HEK293 (cell line): ENCODE measurements at regions not wholly inside any gene's neighbourhood (a gene's known extent, or its start where the extent isn't known, plus 50 kb on each side); places are given as distances from the start of the nearest gene placed in this dataset.

Experiments
- CTCF ChIA-PET: fragments of 350-600 bp; formaldehyde crosslinking; extraction: SDS; loops from one replicate; lab custom pipeline; 2021; ENCODE audit warnings: antibody characterized with exemption; lab: Yijun Ruan, JAX
- POLR2A ChIA-PET: fragments of 300-600 bp; formaldehyde crosslinking; extraction: SDS; loops from one replicate; lab custom pipeline; 2020; ENCODE audit warnings: antibody characterized with exemption, inconsistent platforms; lab: Yijun Ruan, JAX
- H3K27ac ChIP-seq: fragments of 200-500 bp; sonication (Bioruptor generic); 2 replicates; pipeline ENCODE4 v1.5.1; 2014; ENCODE audit warnings: low read depth, low read length, control low read depth, inconsistent platforms; ENCODE audit errors: extremely low read depth
- H3K36me3 ChIP-seq, 2 experiments: fragments of 200-500 bp in 1 of 2; sonication (Bioruptor generic) in 1 of 2; 1 replicate in 1 of 2; 2 replicates in 1 of 2; pipeline ENCODE4 v1.5.1; 2014 to 2017; ENCODE audit warnings: inconsistent platforms in 2 of 2, low read length in 2 of 2; ENCODE audit not compliant: control insufficient read depth in 2 of 2, insufficient read depth in 1 of 2
- H3K4me1 ChIP-seq: fragments of 200-500 bp; sonication (Bioruptor generic); 2 replicates; pipeline ENCODE4 v1.5.1; 2014; ENCODE audit warnings: mild to moderate bottlenecking, low read length, inconsistent platforms; ENCODE audit not compliant: control insufficient read depth, insufficient read depth
- H3K4me3 ChIP-seq: 2 replicates; pipeline ENCODE4 v1.5.1; 2011; ENCODE audit warnings: low read depth, mild to moderate bottlenecking, control low read depth, low read length, moderate library complexity
- H3K9me3 ChIP-seq: fragments of 200-500 bp; sonication (Bioruptor generic); 2 replicates; pipeline ENCODE4 v1.5.1; 2014; ENCODE audit warnings: low read depth, low read length, inconsistent platforms; ENCODE audit not compliant: control insufficient read depth, insufficient read depth
- BCL11A ChIP-seq: fragments of 450-650 bp; formaldehyde crosslinking; IDR thresholded peaks from 2 replicates; pipeline ENCODE4 v1.5.1; 2016; ENCODE audit warnings: low read depth, missing biosample characterization, missing genetic modification characterization
- GLI2 ChIP-seq: fragments of 450-650 bp; formaldehyde crosslinking; IDR thresholded peaks from 2 replicates; pipeline ENCODE4; 2017; ENCODE audit warnings: missing biosample characterization, missing genetic modification characterization, low read depth, borderline replicate concordance
- HOXC10 ChIP-seq: sonication (generic); formaldehyde crosslinking; IDR thresholded peaks from 2 replicates; pipeline ENCODE4 v1.8.1; 2023; ENCODE audit warnings: mild to moderate bottlenecking, missing genetic modification reagents
- KLF10 ChIP-seq: fragments of 450-650 bp; IDR thresholded peaks from 2 replicates; pipeline ENCODE4 v1.5.1; 2018; ENCODE audit warnings: missing biosample characterization, mild to moderate bottlenecking, missing genetic modification characterization
- KLF7 ChIP-seq: fragments of 450-650 bp; formaldehyde crosslinking; IDR thresholded peaks from 2 replicates; pipeline ENCODE4 v1.5.1; 2016; ENCODE audit warnings: missing biosample characterization, missing genetic modification characterization, borderline replicate concordance
- OSR2 ChIP-seq: fragments of 450-650 bp; formaldehyde crosslinking; IDR thresholded peaks from 2 replicates; pipeline ENCODE4 v1.5.1; 2016; ENCODE audit warnings: missing biosample characterization, missing genetic modification characterization
- SCRT2 ChIP-seq: fragments of 450-650 bp; formaldehyde crosslinking; IDR thresholded peaks from 2 replicates; pipeline ENCODE4 v1.5.1; 2016; ENCODE audit warnings: missing biosample characterization, missing genetic modification characterization
- WT1 ChIP-seq: fragments of 450-650 bp; formaldehyde crosslinking; IDR thresholded peaks from 2 replicates; pipeline ENCODE4 v1.5.1; 2016; ENCODE audit warnings: missing biosample characterization, missing genetic modification characterization
- ZFP37 ChIP-seq: fragments of 450-650 bp; formaldehyde crosslinking; IDR thresholded peaks from 2 replicates; pipeline ENCODE4 v1.5.1; 2016; ENCODE audit warnings: missing biosample characterization, missing genetic modification characterization
- ZNF114 ChIP-seq: fragments of 450-650 bp; formaldehyde crosslinking; IDR thresholded peaks from 2 replicates; pipeline ENCODE4 v1.5.0; 2017; ENCODE audit warnings: missing biosample characterization, missing genetic modification characterization
- ZNF132 ChIP-seq: fragments of 450-650 bp; formaldehyde crosslinking; IDR thresholded peaks from 2 replicates; pipeline ENCODE4 v1.5.1; 2017; ENCODE audit warnings: missing biosample characterization, missing genetic modification characterization, borderline replicate concordance
- ZNF133 ChIP-seq: fragments of 450-650 bp; formaldehyde crosslinking; IDR thresholded peaks from 2 replicates; pipeline ENCODE4 v1.5.1; 2016; ENCODE audit warnings: missing biosample characterization, missing genetic modification characterization
- ZNF138 ChIP-seq: fragments of 450-650 bp; formaldehyde crosslinking; IDR thresholded peaks from 2 replicates; pipeline ENCODE4 v1.5.1; 2016; ENCODE audit warnings: missing biosample characterization, missing genetic modification characterization, borderline replicate concordance
- ZNF140 ChIP-seq: fragments of 450-650 bp; formaldehyde crosslinking; IDR thresholded peaks from 2 replicates; pipeline ENCODE4 v1.5.1; 2016; ENCODE audit warnings: missing biosample characterization, missing genetic modification characterization
- ZNF23 ChIP-seq: fragments of 450-650 bp; formaldehyde crosslinking; IDR thresholded peaks from 2 replicates; pipeline ENCODE4 v1.5.1; 2016; ENCODE audit warnings: missing biosample characterization, missing genetic modification characterization, borderline replicate concordance
- ZNF416 ChIP-seq: fragments of 450-650 bp; formaldehyde crosslinking; IDR thresholded peaks from 2 replicates; pipeline ENCODE4 v1.5.1; 2016; ENCODE audit warnings: missing biosample characterization, missing genetic modification characterization
- ZNF561 ChIP-seq: fragments of 450-650 bp; IDR thresholded peaks from 2 replicates; pipeline ENCODE4 v1.5.1; 2018; ENCODE audit warnings: missing biosample characterization, missing genetic modification characterization, borderline replicate concordance
- ZNF623 ChIP-seq: fragments of 450-650 bp; formaldehyde crosslinking; IDR thresholded peaks from 2 replicates; pipeline ENCODE4 v1.5.1; 2016; ENCODE audit warnings: missing biosample characterization, missing genetic modification characterization
- ZNF664 ChIP-seq: fragments of 450-650 bp; formaldehyde crosslinking; IDR thresholded peaks from 2 replicates; pipeline ENCODE4 v1.5.1; 2016; ENCODE audit warnings: missing biosample characterization, missing genetic modification characterization
- ZNF777 ChIP-seq: fragments of 450-650 bp; formaldehyde crosslinking; IDR thresholded peaks from 2 replicates; pipeline ENCODE4 v1.5.1; 2017; ENCODE audit warnings: missing biosample characterization, missing genetic modification characterization, borderline replicate concordance
- ZSCAN30 ChIP-seq: fragments of 450-650 bp; IDR thresholded peaks from 2 replicates; pipeline ENCODE4 v1.5.1; 2018; ENCODE audit warnings: missing biosample characterization, mild to moderate bottlenecking, missing genetic modification characterization, moderate library complexity
- TF ChIP-seq, protein P1 (sequence below): fragments of 450-650 bp; formaldehyde crosslinking; IDR thresholded peaks from 2 replicates; pipeline ENCODE4 v1.5.1; 2016; ENCODE audit warnings: missing biosample characterization, missing genetic modification characterization

DNA sequence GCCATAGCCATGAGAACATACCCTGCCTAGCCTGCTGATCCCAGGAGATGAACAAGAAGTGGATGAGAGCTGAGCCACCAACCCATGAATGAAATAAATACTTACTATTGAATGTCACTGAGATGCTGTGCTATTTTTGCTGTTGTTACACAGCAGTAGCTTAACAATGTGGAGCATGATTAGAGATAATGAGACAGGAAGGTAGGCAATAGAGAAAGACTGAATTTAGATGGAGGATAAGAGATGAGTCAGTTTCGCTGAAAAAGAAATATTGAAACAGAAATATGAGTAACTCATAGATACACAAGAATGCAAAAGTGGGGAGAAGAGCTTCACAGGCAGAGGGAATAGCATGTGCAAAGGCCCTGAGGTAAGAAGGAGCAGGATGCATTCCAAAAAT lies 94.9 kb upstream of the TOP1 start:
- no peaks in the 10 kb centered on the region for H3K9me3 ChIP-seq
- no peaks in the 10 kb centered on the region for H3K4me1 ChIP-seq
- H3K27ac ChIP-seq, result no peak overlapping the region
- CTCF ChIA-PET, result interaction anchor here (1.0 to 1.6 kb wide), 3 partner anchors 12 to 192 kb away, joined by 3 to 6 read pairs (median 6); no protein-coding TSS in a partner anchor
- no peak overlapping the region for H3K4me3 ChIP-seq
- POLR2A ChIA-PET, result interaction anchor here (1.0 kb wide), 1 partner anchor 10 kb away, joined by 3 read pairs; no protein-coding TSS in a partner anchor
- no peaks in the 10 kb centered on the region for H3K36me3 ChIP-seq
- TF ChIP-seq ZNF623 (peak; percentile 82), ZNF132 (tag by site-specific recombination) (no peak)

DNA sequence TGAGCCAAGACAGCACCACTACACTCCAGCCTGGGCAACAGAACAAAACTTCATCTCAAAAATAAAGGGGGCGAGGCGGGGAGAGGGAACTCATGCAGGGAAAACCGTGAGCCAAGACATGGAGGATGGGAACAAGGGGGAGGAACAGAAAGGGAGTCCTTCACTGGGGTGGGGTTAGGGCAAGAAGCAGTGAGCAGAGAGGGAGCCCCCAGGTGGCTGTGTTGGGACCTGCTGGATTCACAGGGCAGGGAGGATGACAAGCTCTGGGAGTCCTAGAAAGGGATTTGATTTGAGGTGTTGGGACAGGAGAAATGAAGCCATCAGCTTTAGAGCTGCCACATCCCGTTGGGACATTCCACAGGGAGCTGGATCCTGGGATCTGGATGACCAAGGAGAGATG lies 90.6 kb upstream of the TOP1 start:
- POLR2A ChIA-PET, result no interaction called here
- TF ChIP-seq KLF7 (no peak), ZSCAN30 (tag by site-specific recombination) (no peak), ZNF664 (tag by site-specific recombination) (no peak), HOXC10 (CRISPR knock-in tag) (no peak), ZNF140 (tag by site-specific recombination) (no peak), ZFP37 (no peak), BCL11A (tag by site-specific recombination) (no peak), ZNF133 (no peak), ZNF777 (tag by site-specific recombination) (no peak), ZNF561 (tag by site-specific recombination) (no peak), OSR2 (no peak), ZNF416 (tag by site-specific recombination) (no peak)
- TF ChIP-seq, protein P1, sequence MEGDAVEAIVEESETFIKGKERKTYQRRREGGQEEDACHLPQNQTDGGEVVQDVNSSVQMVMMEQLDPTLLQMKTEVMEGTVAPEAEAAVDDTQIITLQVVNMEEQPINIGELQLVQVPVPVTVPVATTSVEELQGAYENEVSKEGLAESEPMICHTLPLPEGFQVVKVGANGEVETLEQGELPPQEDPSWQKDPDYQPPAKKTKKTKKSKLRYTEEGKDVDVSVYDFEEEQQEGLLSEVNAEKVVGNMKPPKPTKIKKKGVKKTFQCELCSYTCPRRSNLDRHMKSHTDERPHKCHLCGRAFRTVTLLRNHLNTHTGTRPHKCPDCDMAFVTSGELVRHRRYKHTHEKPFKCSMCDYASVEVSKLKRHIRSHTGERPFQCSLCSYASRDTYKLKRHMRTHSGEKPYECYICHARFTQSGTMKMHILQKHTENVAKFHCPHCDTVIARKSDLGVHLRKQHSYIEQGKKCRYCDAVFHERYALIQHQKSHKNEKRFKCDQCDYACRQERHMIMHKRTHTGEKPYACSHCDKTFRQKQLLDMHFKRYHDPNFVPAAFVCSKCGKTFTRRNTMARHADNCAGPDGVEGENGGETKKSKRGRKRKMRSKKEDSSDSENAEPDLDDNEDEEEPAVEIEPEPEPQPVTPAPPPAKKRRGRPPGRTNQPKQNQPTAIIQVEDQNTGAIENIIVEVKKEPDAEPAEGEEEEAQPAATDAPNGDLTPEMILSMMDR, result no peak
- TF ChIP-seq, all 188 proteins: peak for 0
- CTCF ChIA-PET, result interaction anchor here (0.6 to 1.2 kb wide), 6 partner anchors 25 to 1215 kb away, joined by 3 to 5 read pairs (median 3); no protein-coding TSS in a partner anchor

DNA sequence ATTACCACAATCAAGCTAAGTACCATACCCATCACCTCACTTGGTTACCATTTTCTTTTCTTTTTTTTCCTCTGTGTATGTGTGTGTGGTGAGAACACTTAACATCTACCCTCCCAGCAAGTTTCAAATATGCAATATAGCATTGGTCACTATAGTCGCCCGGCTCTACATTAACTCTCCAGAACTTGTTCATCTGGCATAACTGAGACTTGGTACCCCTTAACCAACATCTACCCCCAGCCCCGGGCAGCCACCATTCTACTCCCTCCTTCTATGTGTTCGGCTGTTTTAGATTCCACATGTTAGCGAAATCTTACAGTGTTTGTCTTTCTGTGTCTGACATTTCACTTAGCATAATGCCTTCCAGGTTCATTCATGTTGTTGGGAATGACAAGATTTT lies 89.0 kb upstream of the TOP1 start:
- POLR2A ChIA-PET, result no interaction called here

More for the DNA sequence above, 90.6 kb upstream of the TOP1 start:
- Histone ChIP-seq H3K4me1 (no peaks in the 10 kb centered on the region; the same call in 1 of the 2 replicates), H3K27ac (no peak overlapping the region), H3K4me3 (no peak overlapping the region), H3K36me3 (no peaks in the 10 kb centered on the region), H3K9me3 (no peaks in the 10 kb centered on the region)

DNA sequence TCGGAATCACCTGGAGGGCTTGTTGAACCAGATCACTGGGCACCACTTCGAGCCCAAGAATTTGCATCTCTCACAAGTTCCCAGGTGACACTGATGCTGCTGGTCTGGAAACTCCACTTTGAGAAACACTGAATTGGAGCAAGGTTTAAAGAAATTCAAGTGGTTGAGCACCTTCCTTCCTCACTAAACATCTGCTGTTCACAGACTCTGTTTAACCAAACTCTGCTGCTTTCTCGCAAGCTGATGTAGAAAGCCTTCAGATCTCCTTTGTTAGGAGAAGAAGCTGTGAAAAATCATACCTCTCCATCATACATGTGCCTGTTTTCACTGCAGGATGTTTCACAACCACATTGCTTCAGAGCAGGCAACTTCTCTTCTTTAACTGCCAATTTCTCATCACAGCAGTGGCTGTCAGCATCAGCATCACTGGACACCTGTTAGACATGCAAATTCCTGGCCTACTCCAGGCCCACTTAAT lies 87.5 kb upstream of the TOP1 start:
- Histone ChIP-seq H3K9me3 (no peaks in the 10 kb centered on the region), H3K27ac (no peak overlapping the region), H3K4me1 (no peaks in the 10 kb centered on the region; the same call in 1 of the 2 replicates), H3K4me3 (no peak overlapping the region), H3K36me3 (no peaks in the 10 kb centered on the region)
- ChIA-PET POLR2A (no interaction called here), CTCF (no interaction called here)
- TF ChIP-seq SCRT2 (tag by site-specific recombination), result peak; percentile 46; the same call in 1 of the 2 replicates
- TF ChIP-seq KLF10, result no peak

More for the DNA sequence above, 89.0 kb upstream of the TOP1 start:
- no peaks in the 10 kb centered on the region for H3K36me3 ChIP-seq
- no peaks in the 10 kb centered on the region; the same call in 1 of the 2 replicates for H3K4me1 ChIP-seq
- TF ChIP-seq ZNF114 (tag by site-specific recombination), result no peak
- TF ChIP-seq GLI2 (tag by site-specific recombination), result no peak
- TF ChIP-seq ZNF138 (tag by site-specific recombination), result no peak
- TF ChIP-seq WT1 (tag by site-specific recombination), result no peak
- no peak for TF ChIP-seq ZNF23 (tag by site-specific recombination)
- TF ChIP-seq OSR2, result no peak
- no peaks in the 10 kb centered on the region for H3K9me3 ChIP-seq
- CTCF ChIA-PET, result interaction anchor here (0.6 to 1.3 kb wide), 3 partner anchors 198 to 401 kb away, joined by 3 to 7 read pairs (median 4); no protein-coding TSS in a partner anchor
- H3K4me3 ChIP-seq, result no peak overlapping the region
- H3K27ac ChIP-seq, result no peak overlapping the region
